ENCODE measurements at regions not wholly inside any gene's neighbourhood (a gene's known extent, or its start where the extent isn't known, plus 50 kb on each side); places are given as distances from the start of the nearest gene placed in this dataset.

DNA sequence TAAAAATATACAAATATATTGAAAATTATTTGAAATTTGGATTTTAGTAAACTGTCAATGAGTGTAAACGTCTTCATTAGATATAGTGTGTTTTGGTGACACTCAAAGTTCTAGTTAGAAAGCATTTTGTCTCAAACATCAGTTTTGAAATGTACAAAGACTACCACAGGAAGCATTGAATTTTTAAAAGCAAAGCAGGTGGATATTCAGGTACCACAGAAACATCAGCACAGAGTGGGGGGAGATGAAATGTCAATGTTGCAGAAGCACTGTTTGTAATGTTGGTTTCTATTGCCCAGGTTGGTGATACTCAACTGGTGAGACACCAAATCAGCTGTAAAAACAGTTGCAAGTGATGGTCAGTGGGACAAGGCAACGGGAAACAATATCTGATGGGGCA lies 136.5 kb upstream of the ITGA4 start:
- FAIRE-seq = no peak
- TF ChIP-seq, protein P1, sequence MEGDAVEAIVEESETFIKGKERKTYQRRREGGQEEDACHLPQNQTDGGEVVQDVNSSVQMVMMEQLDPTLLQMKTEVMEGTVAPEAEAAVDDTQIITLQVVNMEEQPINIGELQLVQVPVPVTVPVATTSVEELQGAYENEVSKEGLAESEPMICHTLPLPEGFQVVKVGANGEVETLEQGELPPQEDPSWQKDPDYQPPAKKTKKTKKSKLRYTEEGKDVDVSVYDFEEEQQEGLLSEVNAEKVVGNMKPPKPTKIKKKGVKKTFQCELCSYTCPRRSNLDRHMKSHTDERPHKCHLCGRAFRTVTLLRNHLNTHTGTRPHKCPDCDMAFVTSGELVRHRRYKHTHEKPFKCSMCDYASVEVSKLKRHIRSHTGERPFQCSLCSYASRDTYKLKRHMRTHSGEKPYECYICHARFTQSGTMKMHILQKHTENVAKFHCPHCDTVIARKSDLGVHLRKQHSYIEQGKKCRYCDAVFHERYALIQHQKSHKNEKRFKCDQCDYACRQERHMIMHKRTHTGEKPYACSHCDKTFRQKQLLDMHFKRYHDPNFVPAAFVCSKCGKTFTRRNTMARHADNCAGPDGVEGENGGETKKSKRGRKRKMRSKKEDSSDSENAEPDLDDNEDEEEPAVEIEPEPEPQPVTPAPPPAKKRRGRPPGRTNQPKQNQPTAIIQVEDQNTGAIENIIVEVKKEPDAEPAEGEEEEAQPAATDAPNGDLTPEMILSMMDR (IDR thresholded peaks at IDR 0.05) = no peak
- WGBS, 2 donors = 54 to 60% methylated on average over 2 of the region's 2 CpGs
- H3K4me3 ChIP-seq = no peak overlapping the region
- H3K27ac ChIP-seq = no peak overlapping the region
- H3K4me1 ChIP-seq = no peaks in the 10 kb centered on the region
- H3K36me3 ChIP-seq = no peaks in the 10 kb centered on the region
- no peaks in the 10 kb centered on the region for H3K9me3 ChIP-seq
- no peaks in the 10 kb centered on the region for H3K27me3 ChIP-seq
- intact Hi-C loops (cut with DNase I) = no loop called here
- DNase-seq = no peak
- ATAC-seq = no peak

DNA sequence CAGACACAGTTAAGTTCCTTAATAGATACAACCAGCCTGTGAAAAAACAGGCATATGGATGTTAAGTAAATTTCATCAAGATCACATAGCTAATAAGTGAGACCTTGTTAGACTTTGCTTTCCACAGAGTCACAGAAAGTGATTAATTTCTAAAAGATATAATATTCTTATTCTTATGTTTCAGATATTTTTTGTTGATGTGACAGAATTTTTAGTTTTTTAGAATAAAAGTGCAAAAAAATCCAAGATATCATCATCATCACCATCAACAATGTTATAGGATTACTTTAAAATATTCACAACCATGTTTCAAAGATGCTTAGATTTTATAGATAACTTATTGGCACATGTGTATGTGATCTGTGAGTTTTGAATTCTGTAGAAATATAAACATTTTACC lies 132.3 kb upstream of the ITGA4 start:
- H3K27ac ChIP-seq = no peak overlapping the region
- H3K36me3 ChIP-seq = no peaks in the 10 kb centered on the region
- no peak for DNase-seq
- TF ChIP-seq, protein P1 (IDR thresholded peaks at IDR 0.05) = no peak
- no peaks in the 10 kb centered on the region for H3K9me3 ChIP-seq
- intact Hi-C loops (cut with DNase I) = no loop called here
- H3K4me3 ChIP-seq = no peak overlapping the region
- FAIRE-seq = no peak
- ATAC-seq = no peak
- H3K27me3 ChIP-seq = no peaks in the 10 kb centered on the region
- H3K4me1 ChIP-seq = no peaks in the 10 kb centered on the region

DNA sequence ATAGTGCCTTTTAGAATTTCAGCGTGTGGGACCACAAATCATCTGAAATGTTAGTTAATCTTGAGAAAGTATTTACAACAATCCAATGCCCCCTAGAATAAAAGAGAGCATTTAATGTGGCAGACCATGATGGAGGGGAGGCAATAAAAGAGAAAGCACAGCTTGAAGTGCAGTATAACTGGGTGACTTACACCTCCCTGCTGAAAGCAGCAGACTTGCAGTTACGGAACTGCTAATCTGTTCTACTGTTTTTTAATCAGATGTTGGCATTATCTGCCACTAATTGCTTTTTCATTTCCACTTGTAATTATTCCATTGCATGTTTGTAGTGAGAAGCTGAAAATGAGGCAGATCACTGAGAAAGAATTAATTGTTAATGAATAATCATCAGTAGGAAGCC lies 130.5 kb upstream of the ITGA4 start:
- DNase-seq = no peak
- intact Hi-C loops (cut with DNase I) = no loop called here
- H3K4me3 ChIP-seq = no peak overlapping the region
- no peaks in the 10 kb centered on the region for H3K27me3 ChIP-seq
- WGBS, 2 donors = 70 to 79% methylated on average over 2 of the region's 2 CpGs
- H3K4me1 ChIP-seq = no peaks in the 10 kb centered on the region
- no peaks in the 10 kb centered on the region for H3K9me3 ChIP-seq
- TF ChIP-seq, protein P1 (IDR thresholded peaks at IDR 0.05) = no peak
- no peaks in the 10 kb centered on the region for H3K36me3 ChIP-seq
- no peak overlapping the region for H3K27ac ChIP-seq
- no peak for FAIRE-seq
- no peak for ATAC-seq

DNA sequence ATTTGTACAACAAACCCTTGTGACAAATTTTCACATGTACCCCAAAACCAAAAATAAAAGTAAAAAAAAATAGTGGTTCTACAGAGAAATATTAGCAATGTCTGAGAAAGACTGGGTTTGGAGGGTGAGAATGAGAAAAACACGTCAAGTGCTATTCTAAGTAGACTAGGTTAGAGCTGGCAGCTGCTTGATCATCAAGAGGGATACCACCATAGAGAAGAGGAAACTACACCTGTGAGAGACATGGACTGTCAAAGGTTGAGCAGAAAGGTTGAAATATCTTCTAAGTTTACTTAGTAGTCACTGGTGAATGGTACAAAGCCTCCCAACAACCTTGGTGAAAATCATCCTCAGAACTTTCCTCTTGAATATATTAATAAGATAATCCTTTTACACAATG lies 126.9 kb upstream of the ITGA4 start:
- H3K4me1 ChIP-seq = no peaks in the 10 kb centered on the region
- no peaks in the 10 kb centered on the region for H3K36me3 ChIP-seq
- FAIRE-seq = no peak
- no peak for DNase-seq
- H3K27ac ChIP-seq = no peak overlapping the region
- no peaks in the 10 kb centered on the region for H3K9me3 ChIP-seq
- 53 to 77% methylated on average over 1 of the region's 1 CpG for WGBS, 2 donors
- intact Hi-C loops (cut with DNase I) = no loop called here
- H3K4me3 ChIP-seq = no peak overlapping the region
- ATAC-seq = no peak
- H3K27me3 ChIP-seq = no peaks in the 10 kb centered on the region
- TF ChIP-seq, protein P1 (IDR thresholded peaks at IDR 0.05) = no peak

DNA sequence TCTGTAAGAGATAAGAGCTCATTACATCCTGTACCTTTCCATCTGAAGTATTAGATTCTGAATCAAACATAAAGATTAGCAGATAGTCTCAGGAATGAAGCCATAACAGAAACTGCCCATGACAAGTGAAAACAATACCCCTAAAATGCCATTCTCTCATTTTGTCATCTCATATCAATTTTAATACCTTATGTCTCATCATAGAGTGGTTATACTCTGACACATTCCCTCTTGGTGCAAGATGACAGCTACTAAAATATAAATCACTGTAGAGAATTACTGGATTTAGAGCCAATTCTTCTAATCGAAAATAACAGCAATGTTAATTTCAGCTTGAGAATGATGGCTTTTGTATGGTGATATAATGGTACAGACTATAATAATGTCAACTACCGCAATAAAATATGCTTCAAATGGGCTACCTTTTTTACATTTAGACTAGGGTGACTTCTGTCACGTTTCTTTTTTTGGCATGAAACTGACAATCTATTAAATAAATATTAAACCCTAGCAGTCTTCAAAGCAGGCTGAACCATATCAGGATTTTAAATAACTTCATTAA lies 125.1 kb upstream of the ITGA4 start:
- WGBS, 2 donors = 40 to 46% methylated on average over 3 of the region's 3 CpGs
- H3K36me3 ChIP-seq = no peaks in the 10 kb centered on the region
- no peaks in the 10 kb centered on the region for H3K27me3 ChIP-seq
- H3K4me3 ChIP-seq = no peak overlapping the region
- intact Hi-C loops (cut with DNase I) = no loop called here
- TF ChIP-seq, protein P1 (IDR thresholded peaks at IDR 0.05) = no peak
- ATAC-seq (no peak), DNase-seq (no peak), FAIRE-seq (no peak)
- no peaks in the 10 kb centered on the region for H3K9me3 ChIP-seq
- no peaks in the 10 kb centered on the region for H3K4me1 ChIP-seq
- no peak overlapping the region for H3K27ac ChIP-seq
